DMS53 treated with DMSO at 0.1 percent for 48 hours (cell line): ENCODE measurements at regions not wholly inside any gene's neighbourhood (a gene's known extent, or its start where the extent isn't known, plus 50 kb on each side); places are given as distances from the start of the nearest gene placed in this dataset.

ENCODE experiments used
- DNase-seq: peaks from one replicate; lab custom pipeline; 2025; ENCODE audit not compliant: unreplicated experiment; lab: John Stamatoyannopoulos, UW

GRCh38 chr1:219523411-219523810, 89.5 kb downstream of the ZC3H11B start:
- no peak for DNase-seq

GRCh38 chr1:219521325-219521724, 91.6 kb downstream of the ZC3H11B start:
- no peak for DNase-seq

GRCh38 chr1:219520241-219520640, 92.7 kb downstream of the ZC3H11B start:
- DNase-seq, result no peak

- no peak for DNase-seq
Measured at GRCh38 chr1:219518907-219519248, 94.0 kb downstream of the ZC3H11B start.

- no peak for DNase-seq
Measured at GRCh38 chr1:219518168-219518906, 94.6 kb downstream of the ZC3H11B start.

GRCh38 chr1:219517031-219517430, 95.9 kb downstream of the ZC3H11B start:
- no peak for DNase-seq

- no peak for DNase-seq
Measured at GRCh38 chr1:219514728-219515127, 98.2 kb downstream of the ZC3H11B start.

- DNase-seq, result no peak
Measured at GRCh38 chr1:219507437-219507836, 105.5 kb downstream of the ZC3H11B start.

- no peak for DNase-seq
Measured at GRCh38 chr1:219506936-219507335, 106.0 kb downstream of the ZC3H11B start.

- no peak for DNase-seq
Measured at GRCh38 chr1:219506473-219506899, 106.4 kb downstream of the ZC3H11B start.

- no peak for DNase-seq
Measured at GRCh38 chr1:219505886-219506285, 107.0 kb downstream of the ZC3H11B start.

GRCh38 chr1:219503604-219504003, 109.3 kb downstream of the ZC3H11B start:
- no peak for DNase-seq

- DNase-seq, result no peak
Measured at GRCh38 chr1:219500327-219500897, 112.5 kb downstream of the ZC3H11B start.

GRCh38 chr1:219498666-219499065, 114.2 kb downstream of the ZC3H11B start:
- no peak for DNase-seq

- DNase-seq, result no peak
Measured at GRCh38 chr1:219495737-219496408, 117.0 kb downstream of the ZC3H11B start.

- DNase-seq, result no peak
Measured at GRCh38 chr1:219492717-219493116, 120.2 kb downstream of the ZC3H11B start.

- no peak for DNase-seq
Measured at GRCh38 chr1:219490566-219490965, 122.3 kb downstream of the ZC3H11B start.

GRCh38 chr1:219489636-219490035, 123.3 kb downstream of the ZC3H11B start:
- DNase-seq, result no peak

GRCh38 chr1:219488275-219488674, 124.6 kb downstream of the ZC3H11B start:
- DNase-seq, result no peak

GRCh38 chr1:219483530-219483929, 129.4 kb downstream of the ZC3H11B start:
- DNase-seq, result no peak

GRCh38 chr1:219480011-219480410, 132.9 kb downstream of the ZC3H11B start:
- DNase-seq, result no peak

GRCh38 chr1:219478811-219479210, 134.1 kb downstream of the ZC3H11B start:
- DNase-seq, result no peak
